Stimulated activated CD4-positive, alpha-beta T cell treated with anti-CD3 and anti-CD28 coated beads, Interleukin-4, amount 100 ng/mL, for 1 hour (primary cell): ENCODE measurements at regions not wholly inside any gene's neighbourhood (a gene's known extent, or its start where the extent isn't known, plus 50 kb on each side); places are given as distances from the start of the nearest gene placed in this dataset.

Experiments
- DNase-seq: peaks from one replicate; pipeline ENCODE4 v3.0.0-alpha.2; 2020

DNA sequence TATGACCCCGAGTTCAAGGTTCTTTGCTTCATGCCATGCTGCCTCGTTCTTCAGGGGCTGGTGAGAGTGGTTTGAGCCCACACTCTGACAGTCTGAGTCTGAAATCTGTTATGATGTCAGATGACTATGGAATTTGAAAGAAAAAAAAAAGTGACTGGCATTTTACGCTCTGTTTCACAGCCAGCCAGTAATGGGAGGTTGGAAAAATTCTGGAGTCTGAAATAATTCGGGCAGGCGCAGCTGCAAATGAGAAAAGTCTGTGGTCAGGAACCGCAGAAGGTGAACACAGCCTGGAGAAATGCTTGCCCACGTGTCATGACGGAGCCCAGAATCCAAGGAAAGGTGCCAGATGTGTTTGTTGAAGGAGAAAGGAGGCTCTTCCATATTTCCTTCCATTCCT, 269.8 kb upstream of the PWP1 start:
- DNase-seq, result no peak

DNA sequence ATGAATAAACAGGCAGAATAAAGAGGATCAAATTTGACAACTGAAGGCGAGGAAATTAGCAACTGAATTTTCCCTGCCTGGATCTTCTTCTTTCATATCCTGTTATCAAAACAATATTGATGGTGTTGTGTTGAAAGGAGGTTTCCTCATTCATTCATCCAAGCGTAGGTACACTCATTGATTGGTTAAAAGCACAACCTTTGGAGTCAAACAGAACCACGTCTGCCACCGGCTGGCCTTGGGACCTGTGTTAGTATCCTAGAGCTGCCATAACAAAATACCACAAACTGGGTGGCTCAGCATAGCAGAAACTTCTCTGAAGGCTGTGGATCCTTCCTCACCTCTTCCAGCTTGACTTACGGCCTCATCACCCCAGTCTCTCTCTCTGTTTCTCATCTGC, 268.6 kb upstream of the PWP1 start:
- DNase-seq, result no peak

DNA sequence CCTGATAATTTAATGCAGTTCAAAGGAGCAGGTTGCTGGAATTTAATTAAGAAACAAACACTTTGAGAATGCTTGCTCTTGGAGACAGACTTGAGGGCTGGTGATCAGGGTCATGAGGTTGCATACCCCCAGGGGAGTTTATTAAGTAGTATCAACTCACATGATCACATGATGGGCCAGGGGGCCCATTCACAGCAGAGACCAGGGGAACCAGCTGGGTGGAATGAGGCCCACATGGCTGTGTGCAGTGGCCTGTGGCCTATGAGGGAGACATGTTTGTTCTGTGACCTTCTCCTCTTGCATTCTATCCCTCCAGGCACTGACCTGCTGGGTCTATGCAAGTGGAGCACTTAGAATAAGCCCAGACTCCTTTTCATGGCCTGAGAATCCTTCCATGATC, 266.6 kb upstream of the PWP1 start:
- no peak for DNase-seq

DNA sequence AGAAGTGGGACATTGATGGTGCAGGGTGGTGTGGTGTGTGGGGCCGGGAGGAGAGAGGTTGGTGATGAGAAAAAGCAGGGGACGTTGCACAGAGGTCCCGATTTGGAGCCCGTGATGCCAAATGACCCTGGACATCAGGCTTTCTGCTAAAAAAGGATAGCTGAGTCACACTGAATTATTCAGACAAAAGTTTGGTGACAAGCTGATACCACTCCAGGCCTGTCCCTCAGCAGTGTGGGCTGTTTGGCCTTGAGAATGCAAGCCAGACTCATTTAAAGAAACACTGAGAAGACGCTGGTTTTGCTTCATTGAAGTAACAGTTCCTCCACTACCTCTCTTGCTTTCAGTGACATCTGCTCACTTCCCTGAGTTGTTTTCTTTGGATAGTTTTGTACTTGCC, 262.1 kb upstream of the PWP1 start:
- no peak for DNase-seq

DNA sequence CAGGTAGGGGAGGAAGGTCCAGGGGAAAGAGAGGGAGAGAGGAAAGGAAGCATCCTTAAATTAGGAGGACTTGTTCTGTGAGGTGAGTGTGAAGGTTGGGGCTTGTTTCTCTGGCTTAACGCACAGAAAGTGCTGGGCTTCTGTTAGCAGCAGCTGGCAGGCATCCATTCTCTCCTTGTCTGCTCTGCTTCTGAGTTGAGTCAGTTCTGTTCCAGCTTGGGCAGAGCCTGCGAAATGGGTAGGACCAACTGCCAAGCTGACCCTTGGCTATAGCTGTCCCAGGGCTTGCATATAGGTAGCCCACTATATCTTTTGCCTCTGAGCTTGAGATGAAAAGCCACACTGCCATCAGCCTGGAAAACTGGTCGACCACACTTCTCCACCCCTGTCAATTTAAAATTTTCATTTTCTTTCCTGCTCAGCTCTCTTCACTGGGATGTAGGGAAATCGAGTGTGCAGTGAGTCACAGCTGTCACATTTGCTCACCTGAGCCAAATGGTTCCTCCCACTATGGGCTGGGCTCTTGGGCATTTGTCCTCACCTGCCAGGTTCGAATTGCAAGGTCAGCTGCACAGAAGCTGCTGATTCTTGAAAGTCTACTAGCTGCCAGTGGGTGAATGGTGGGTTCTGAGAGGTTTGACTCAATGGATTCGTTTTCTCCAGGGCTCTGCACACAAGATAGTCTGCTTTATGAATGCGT, 256.4 kb upstream of the PWP1 start:
- no peak for DNase-seq

DNA sequence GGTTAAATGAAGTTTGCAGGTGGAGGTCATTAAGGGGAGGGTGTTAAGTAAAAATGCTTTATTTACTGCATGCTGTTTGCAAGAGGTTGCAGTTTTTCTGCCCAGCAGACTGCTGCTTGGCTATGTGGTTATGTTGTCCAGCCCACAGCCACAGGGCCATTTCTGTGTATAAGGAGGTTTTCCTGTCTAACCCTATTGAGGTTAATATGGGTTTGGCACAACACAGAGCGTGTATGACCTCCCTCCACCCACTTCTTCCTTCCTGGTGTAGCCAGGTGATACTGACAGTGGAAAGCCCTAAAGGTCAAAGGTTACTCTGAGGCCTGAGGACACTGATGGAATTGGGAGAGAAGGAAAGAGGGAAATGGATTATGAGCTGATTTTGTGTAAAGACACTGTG, 253.7 kb upstream of the PWP1 start:
- DNase-seq, result no peak

GRCh38 chr12:107435072-107435471, 250.5 kb upstream of the PWP1 start:
- no peak for DNase-seq

GRCh38 chr12:107435520-107435919, 250.1 kb upstream of the PWP1 start:
- DNase-seq, result no peak

GRCh38 chr12:107436376-107436775, 249.2 kb upstream of the PWP1 start:
- DNase-seq, result no peak

GRCh38 chr12:107436836-107437235, 248.8 kb upstream of the PWP1 start:
- DNase-seq, result no peak

DNA sequence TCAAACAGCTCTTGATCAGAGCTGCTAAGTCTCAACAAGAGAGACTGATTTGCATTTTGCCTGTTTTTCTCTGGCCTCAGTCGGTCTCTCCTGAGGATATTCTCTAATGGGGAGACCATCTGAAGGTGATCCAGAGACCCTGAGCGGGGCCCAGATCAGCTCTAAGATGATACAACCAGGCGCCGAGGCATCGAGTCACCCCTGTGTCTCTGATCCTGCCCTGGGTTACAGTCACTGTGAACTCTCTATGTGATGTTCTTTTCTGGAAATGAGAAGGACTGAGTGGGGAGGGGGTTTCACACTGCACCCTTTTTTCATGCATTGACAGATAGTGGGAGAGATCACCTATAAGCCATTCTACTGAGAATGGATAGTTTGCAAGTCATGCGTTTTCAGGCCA, 247.6 kb upstream of the PWP1 start:
- no peak for DNase-seq

GRCh38 chr12:107439026-107439738, 246.4 kb upstream of the PWP1 start:
- no peak for DNase-seq

DNA sequence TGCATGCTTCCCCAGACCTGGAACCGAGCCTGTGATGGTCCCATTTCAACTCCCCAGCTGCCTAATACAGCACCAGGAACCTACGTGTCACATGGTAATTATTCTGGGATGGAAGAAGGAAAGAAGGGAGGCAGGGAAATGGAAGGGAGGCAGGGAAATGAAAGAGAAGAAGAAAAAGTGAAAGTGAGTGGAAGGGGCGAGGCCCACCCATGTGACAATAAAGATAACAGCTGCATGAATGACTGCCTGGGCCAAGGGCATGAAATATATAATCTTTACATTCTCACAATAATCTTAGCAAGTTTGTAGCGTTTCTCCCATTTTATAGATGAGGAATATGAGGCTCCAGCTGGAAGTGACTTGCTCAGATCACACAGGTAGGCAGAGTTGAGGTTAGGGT, 245.0 kb upstream of the PWP1 start:
- no peak for DNase-seq

- no peak for DNase-seq
Measured at GRCh38 chr12:107441665-107442300, 243.8 kb upstream of the PWP1 start.

- DNase-seq, result no peak
Measured at GRCh38 chr12:107442326-107442987, 243.1 kb upstream of the PWP1 start.

GRCh38 chr12:107443320-107444090, 242.1 kb upstream of the PWP1 start:
- DNase-seq, result no peak

DNA sequence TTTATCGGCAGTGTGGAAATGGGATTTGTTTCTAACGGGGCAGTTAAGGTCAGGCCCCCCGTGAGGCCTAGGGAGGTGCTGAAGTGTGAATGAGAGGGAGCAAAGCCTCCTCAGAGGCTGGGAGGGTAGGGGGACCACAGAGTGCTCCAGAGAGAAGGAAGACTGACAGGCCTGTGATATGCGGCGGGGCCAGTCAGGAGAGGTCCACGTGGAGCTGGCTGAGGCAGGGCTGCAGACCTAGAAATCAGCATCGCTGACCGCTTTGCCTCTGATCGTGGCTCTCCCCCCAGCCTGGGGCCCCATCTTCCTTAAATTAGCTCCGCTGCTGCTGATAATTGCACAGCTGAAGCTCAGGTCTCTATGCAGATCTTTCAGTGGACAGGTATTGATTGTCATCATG, 240.8 kb upstream of the PWP1 start:
- no peak for DNase-seq

GRCh38 chr12:107446476-107446875, 239.1 kb upstream of the PWP1 start:
- DNase-seq, result no peak

- DNase-seq, result no peak
Measured at GRCh38 chr12:107447336-107447735, 238.3 kb upstream of the PWP1 start.

DNA sequence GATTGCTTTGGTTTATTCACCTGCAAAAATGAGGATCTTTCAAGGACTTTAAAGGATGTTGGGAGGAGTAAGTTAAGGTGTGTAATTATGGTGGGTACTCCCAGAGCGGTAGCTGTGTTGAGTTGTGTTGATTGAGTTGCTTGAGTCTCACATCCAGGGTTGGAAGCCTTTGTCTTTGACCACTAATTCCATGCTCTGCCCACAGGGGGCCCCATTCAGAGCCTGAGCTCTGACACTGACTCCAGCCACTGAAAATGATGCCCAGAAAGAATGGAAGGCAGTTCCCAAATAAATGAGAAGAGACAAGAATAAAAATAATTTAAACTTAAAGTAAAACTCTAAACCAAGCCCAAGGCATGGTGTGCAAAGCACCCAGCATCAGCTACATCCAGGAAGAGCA, 237.4 kb upstream of the PWP1 start:
- DNase-seq, result no peak

DNA sequence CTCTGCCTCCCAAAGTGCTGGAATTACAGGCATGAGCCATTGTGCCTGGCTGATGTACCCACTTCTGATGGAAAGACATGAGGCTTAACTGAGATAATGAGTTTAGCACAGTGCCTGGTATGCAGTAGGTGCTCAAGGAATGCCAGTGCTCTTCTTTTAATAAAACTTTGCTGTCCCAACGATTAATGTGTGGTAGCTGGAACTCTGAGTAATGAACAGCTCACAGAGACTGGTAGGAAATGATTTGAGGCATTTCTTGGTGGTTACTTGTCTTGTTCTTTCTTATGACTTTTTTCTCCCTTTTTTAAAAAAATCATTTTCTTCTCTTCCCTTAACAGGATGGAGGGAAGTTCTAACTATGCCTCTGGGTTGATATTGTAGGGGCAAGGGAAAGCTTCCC, 235.7 kb upstream of the PWP1 start:
- DNase-seq, result no peak

- no peak for DNase-seq
Measured at GRCh38 chr12:107450541-107450940, 235.1 kb upstream of the PWP1 start.

GRCh38 chr12:107451246-107451645, 234.4 kb upstream of the PWP1 start:
- no peak for DNase-seq
